HG02588 (cell line): ENCODE measurements at regions not wholly inside any gene's neighbourhood (a gene's known extent, or its start where the extent isn't known, plus 50 kb on each side); places are given as distances from the start of the nearest gene placed in this dataset.
"Not testable (repeated sequence)": the region's sequence is repeated elsewhere in the genome, so short reads cannot be mapped to it uniquely, and the experiment has no call there.

Experiments
- ATAC-seq: cut with Tn5 transposase; IDR thresholded peaks from one replicate; pipeline ENCODE4 v1.9.1; 2021; ENCODE audit warnings: mild to moderate bottlenecking, moderate library complexity; ENCODE audit not compliant: unreplicated experiment

DNA sequence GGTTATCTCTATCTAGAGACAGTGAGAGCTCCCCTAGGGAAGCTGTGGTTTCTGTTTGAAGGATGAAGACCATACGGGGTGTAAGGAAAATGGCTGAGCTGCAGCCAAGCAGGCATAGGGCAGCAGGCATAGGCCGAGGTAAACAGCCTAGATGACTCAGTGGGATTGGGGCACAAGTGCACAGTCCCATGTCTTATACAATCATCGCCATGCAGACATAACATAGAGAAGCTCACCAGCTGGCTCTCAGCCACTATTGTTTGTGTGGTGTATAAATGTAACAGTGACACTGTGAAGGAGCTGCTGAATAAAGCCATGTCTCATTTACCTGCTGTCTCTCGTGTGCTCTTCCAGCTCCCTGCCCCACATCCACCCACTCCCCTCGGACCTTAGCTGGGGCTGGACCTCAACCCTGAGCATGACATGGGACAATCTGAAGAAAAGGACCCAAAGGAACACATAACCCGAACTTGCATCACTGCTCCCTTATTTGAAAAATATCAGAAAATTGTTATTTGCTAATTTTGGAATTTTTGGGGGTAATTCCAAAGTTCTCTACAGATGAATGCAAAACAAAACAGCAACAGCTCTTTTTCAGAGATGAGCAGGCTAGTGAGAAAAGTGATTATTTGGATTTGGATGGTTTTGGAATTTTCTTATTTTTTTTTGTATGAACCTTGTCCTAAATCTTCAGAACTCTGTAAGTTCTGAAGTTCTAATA is 582.7 kb downstream of the REEP3 start:
- no peak for ATAC-seq

DNA sequence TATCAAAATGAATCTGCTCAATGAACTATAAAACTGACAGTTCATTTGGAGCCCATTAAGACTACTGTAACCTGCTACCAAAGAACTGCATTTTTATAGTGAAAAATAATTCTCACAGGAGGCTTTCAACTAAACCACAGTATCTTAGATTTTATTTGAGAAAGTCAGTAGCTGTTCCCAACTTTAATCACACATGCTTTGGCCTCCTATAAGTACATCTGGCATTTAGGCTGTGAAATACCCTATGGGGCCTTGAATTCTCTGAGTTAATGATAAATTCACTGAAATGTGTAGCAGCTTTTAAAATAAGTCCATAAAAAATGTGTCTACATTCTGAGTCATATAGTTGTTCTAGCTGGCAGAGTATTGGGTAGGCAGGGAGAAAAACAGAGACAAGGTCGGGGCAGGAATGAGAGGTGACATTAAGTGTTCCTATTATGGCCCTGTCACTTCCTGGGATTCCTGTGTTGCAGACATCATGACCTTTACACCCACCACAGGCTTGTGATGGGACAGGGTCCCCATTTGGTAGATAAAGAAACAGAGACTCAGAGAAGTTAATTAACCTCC is 588.8 kb downstream of the REEP3 start:
- ATAC-seq, result no peak

DNA sequence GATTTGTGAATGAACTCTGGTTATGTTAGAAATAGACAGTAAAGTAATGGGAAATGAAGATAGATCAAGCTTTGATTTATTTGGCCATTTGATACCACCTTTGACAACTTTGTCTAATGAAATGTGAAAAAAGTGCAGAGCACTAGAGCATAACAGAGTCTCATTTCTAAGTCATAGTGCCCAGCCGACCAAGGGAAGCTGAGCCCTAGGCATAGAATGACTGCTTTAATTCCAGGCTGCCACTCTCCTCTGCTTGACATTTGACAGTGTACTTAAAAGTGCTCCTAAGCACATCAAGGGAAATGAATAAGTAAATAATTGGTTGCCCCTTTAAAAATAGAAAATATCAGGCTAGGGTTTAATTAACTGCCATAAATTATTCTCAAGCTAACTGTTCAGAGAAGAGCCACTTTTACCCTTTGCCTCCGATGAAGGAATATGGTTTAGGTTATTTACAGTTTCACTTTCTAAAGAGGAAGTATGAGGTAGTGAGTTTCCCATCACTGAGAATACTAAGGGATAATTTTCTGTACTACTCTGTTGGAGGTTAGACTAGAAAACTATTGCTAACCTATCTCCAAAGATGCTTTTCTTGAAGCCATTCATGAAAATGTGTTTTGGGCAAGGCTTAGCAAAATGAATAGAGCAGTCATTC is 591.6 kb downstream of the REEP3 start:
- no peak for ATAC-seq

DNA sequence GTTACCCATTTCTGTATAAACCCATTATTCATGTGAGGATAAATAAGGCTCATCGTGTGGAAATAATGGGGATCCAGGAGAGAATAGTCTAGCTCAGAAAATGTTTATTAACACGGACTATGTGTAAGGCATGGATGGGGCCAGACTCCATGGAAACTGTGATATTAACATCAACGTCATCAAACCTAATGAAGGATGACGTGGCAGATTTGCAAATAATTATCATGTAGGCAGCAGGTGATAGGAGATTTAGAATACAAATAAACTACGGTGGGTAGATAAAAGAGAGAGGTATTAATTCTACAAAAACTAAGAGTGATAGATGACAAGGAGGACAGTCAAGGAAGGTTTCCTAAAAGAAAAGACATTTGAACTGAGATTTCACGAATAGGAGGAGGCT is 592.2 kb downstream of the REEP3 start:
- ATAC-seq, result no peak

DNA sequence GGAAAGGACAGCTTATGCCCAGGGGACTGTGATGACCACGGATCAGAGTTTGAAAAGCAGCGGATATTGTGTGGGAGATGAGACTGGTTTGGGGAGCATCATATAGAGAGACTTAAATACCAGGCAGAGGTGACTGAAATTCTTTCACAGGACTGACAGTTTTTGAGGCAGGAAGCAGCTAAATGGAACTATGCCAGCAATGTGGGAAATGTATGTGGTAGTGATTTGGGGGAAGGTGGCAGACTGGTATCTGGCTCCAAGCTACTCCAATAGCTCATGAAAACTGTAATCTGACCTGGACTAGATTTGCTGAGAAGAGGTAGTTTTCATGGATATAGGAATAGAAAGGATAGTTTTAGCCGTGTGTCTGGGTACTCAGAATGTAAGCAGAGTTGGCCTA is 592.6 kb downstream of the REEP3 start:
- ATAC-seq, result no peak

DNA sequence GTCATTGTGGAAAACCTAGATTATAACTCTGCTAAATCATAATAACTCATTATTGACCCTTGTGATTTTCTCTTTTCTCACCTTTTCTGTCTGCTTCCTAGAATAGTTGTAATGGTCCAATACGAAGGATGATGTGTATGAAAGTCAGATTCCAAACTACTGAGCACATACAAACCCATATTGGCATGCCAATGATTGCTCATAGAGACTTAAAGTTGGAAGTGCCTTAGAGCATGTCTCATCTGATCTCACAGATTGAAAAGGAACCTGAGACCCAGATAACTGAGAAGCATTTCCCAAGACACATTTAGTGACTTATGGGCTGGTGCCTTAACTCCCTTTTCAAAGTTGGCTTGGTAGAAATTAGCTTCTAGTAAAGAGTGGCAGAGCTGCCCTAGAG is 594.3 kb downstream of the REEP3 start:
- no peak for ATAC-seq

DNA sequence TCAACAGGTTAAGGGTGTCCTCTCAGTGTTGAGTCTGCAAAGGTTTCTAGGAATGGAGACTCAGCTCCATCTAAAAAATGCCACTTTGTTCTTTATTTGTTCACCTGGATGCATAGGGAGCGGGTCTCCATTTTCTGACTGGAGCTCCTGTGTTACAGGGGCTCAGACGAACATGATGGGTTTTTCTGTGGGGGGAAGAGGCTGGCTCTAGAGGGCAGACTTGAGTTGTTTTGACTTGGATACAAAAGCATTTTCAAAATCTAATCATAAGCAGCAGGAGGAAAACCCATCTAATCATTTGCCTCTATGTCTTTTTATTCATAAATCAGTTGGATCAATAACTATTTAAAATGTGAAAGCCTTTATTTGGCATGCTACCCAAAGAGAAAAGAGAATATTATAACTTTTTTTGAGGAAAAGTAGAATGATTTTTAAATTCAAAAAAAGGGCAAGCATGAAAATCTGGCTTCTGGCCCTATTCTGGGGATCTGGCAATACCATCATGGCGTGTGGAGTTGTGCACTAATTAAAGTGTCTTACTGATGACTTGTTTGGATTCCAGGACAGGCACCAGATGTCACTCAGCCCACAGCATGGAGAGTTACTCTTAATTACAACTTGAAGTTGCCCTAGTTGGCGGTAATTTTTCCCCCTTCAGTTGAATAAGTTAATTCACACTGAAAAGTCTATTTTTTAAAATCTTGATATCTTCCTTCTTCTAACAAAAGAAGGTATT is 594.9 kb downstream of the REEP3 start:
- no peak for ATAC-seq

DNA sequence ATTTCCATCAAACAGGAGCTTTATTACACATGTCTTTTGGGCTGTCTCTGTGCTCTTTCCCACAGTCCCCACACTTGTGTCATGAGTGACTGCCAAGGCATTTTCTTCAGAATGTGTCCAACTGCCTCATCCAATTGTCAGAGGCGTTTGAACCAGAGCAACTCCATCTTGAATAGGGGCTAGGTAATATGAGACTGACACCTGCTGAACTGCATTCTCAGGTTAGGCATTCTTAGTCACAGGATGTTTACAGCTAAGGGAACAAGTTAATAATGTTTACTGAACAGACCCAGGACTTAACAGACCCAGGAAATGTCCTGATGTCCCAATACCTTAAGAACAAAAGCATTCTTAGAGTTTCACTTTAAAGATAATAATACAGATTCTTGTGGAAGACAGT is 595.5 kb downstream of the REEP3 start:
- ATAC-seq, result no peak

DNA sequence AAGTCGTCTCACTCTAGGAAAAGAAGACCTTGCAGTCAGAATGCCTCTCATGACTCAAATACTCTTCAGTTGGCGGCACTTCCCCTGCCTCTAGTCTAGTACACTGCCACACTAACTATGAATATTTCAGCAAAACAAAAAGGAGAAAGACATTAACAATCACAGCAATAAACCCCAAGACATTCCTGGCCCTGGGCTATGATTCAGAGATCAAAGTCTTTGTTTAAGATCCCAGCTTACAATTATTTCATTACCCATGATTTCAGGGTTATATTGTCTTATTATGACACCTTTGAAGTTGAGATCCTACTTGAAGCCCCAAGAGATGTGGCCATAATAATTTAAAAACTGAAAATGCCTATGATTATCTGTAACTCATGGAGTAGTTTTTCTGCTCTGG is 597.5 kb downstream of the REEP3 start:
- no peak for ATAC-seq

DNA sequence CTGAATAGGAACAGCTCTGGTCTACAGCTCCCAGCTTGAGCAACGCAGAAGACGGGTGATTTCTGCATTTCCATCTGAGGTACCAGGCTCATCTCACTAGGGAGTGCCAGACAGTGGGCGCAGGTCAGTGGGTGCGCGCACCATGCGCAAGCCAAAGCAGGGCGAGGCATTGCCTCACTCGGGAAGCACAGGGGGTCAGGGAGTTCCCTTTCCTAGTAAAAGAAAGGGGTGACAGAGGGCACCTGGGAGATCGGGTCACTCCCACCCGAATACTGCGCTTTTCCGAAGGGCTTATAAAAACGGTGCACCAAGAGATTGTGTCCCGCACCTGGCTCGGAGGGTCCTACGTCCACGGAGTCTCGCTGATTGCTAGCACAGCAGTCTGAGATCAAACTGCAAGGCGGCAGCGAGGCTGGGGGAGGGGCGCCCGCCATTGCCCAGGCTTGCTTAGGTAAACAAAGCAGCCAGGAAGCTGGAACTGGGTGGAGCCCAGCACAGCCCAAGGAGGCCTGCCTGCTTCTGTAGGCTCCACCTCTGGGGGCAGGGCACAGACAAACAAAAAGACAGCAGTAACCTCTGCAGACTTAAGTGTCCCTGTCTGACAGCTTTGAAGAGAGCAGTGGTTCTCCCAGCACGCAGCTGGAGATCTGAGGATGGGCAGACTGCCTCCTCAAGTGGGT is 599.2 kb downstream of the REEP3 start:
- not testable (repeated sequence) for ATAC-seq

DNA sequence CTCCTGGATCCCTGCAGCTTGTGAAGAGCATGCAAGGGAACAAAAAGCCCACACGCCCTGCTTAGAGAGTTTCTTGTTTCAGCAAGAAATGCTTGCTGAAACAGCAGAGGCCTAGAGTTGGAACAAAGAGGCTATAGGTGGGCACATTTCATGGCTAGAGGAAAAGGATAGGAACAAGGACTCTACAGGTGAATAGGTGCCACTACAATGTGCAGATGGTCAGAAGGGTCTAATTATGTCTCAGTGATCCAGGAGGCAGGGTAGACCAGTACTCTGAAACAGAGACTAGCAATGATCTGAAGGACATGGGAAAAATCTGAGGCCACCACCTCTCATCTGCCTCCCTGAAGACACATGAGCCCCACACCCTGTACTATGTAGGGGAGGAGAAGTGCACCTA is 609.0 kb downstream of the REEP3 start:
- no peak for ATAC-seq

DNA sequence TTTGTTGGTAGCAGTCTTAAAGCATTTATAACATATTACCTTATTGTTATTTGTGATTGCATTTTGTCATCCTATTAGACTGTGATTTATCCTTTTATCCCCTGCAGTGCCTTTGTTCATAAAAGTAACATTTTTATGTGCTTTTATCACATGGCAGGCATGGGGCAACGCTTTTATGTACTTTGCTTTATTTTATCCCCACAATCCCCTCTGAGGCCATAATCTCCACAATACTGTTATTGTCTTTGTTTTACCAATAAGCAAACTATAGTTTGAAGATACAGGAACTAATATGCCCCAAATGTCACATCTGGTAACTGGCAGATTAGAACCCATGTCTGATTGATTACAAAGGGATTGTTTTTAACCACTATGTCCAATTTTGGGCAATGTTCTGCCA is 613.5 kb downstream of the REEP3 start:
- ATAC-seq, result no peak

DNA sequence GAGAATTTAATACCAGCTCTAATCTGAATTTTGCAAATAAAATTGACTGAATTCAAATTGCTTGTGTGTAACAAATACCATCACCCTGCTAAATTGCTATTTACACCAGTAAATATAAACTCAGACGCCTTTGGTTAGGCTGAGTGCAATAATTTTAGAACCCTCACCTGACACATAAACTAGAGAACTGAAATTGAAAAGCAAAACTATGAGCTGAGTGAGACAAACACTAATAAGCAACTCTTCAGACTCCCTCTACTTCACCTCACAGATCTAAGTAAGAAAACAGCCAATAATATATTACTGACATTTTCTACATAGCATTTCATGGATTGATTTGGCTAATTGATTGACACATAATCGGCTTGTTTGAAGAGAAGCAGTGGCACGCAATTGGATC is 621.2 kb downstream of the REEP3 start:
- no peak for ATAC-seq

DNA sequence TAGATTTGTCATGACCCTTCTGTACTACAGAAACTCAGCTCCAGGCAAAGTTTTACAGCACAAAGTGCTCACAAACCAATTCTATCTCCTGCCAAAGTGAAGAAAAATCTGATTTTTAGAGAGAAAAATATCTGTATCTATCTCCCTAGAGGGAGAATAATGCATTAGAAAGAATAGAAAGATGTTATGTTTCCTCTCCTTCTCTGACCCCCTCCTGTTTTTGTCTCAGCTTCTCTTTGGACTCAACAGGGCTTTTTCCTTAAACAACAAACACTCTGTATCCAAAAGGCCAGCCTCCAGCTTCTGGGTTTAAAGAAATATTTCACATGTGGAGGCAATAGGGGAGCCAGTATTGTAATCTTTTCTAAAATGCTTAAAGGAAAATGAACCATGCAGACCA is 627.4 kb downstream of the REEP3 start:
- no peak for ATAC-seq

DNA sequence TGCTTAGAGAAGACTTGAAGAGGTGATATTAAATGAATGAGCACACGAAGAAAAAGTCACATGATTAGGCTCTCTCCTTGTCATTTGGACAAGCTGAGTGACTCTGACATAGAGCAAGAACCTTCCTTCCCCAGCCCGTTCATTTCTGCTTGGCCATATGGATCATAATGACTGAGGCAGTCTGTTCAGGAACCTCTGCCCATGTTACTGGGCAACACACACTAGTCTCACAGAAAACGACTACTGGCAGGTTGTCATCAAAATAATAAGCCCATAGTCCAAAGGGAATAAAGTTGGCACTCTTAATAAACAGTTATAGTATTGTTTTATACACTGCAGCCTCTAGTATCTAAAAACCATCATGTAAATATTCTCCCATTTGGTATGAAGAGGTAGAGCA is 635.0 kb downstream of the REEP3 start:
- no peak for ATAC-seq

DNA sequence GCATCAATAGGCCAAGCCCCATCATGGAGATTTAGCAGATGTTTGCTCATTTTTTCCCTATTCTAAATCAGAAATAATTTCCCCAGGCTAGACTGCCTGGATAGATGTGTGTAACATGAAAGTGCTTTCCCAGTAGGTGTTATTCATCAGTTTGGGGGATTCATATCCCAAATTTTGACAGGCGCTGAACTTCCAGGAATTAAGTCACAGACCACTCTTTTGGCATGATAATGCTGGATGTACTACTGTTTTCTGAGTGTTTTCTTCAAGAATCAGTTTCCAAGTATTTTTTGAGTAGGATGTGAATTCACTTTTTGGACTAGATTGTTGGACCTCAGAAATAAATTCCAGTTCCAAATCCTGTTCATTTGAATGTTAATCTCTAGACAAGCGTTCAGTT is 637.4 kb downstream of the REEP3 start:
- no peak for ATAC-seq

DNA sequence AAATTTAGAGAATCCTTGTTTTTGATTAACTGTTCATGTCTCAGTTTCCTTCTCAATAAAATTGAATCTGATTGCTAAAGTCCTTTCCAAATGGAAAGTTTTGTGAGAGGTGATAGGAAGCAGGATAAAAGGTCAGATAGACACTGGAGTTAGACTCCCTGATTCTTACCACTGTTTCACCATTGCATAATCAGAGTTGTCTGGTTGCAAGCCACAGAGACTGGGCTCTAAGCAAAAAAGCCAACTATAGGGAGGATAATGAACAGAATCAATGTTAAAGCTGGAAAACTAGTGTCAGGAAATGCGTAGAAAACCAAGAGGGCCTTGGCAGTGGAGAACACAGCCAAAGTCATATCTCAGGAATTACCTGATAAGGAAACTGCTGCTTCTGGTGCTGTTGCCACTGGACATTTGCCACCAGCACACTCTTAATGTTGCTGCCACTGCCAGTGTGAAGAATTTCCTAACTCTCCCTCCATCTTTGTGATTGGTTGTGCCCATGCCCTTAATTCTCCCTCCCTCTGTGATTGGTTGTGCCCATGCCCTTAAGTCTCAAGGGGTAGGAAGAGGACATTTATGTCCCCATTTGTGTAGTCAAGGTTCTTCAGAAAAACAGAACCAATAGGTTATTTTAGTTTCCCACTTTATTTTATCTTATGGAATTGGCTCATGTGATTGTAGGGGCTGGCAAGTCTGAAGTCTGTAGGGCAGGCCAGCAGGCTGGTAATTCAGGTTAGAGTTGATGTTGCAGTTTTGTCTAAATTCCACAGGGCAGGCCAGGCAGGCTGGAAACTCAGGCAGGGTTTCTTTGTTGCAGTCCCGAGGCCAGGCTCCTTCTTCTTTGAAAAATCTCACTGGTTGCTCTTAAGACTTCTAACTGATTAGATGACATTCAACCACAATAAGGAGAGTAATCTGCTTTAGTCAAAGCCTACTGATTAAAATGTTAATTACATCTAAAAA is 639.0 kb downstream of the REEP3 start:
- ATAC-seq, result no peak

DNA sequence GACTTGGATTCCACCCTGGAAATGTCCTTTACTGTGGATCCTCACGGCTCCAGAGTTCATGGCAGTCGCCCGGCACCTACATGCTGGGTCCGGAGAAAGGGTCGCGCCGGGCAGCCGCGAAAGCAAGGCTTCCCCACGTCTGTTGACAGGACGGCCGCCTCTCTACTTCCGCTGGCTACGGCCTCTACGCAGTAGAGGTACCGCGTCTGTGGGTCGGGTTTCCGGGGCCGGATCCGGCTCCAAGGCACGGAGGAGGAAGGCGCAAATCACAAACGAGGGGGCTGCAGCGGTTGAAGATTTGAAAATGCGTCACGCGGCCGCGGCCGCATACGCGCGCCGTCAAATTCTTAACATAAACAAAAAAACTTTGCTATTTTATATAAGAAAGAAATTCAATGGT is 649.6 kb downstream of the REEP3 start:
- ATAC-seq, result no peak

DNA sequence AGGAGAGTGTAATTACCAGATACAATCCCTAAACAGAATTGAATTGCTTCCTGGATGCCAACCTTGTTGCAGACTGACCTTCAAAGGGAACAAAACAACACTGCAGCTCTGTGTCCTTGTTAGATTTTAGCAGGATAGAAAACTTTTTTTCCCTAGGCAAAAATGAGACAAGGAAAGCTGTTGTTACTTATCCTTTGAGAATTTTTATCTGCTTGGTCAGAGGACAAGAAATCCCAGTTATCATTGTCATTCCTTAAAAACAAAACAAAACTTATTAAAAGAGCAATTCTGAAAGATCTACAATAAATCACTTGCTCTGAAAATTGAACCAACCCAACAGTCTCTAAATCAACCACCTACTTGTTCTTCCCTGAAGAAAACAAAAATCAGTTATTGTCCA is 652.6 kb downstream of the REEP3 start:
- no peak for ATAC-seq

DNA sequence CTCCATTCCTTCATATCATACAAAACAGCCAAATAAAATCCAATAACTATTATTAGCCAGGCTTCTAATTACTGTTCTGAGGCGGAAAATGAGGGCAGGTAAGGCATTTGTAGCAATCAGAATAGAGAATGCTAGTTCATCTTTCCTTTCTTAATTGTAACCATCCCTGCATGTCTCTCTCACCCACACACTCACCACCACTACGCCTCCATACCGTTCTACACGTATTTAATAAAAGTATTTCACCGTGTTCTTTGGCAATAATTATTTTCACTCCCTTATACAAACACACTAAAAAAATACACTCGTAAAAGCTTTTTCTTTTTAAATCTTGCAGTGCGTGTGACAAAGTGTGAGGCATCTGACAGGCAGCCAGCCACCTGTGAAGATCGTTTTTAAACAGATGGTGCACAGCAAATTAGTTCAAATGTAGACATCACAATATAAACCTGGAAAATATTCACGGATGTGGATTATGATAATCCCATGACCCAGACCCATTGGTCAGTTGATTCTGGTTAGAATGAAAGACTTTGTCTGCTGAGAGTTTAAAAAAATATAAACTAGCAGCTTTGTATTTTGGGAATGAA is 653.6 kb downstream of the REEP3 start:
- ATAC-seq, result no peak
